ENCODE measurements at regions not wholly inside any gene's neighbourhood (a gene's known extent, or its start where the extent isn't known, plus 50 kb on each side); places are given as distances from the start of the nearest gene placed in this dataset.

DNA sequence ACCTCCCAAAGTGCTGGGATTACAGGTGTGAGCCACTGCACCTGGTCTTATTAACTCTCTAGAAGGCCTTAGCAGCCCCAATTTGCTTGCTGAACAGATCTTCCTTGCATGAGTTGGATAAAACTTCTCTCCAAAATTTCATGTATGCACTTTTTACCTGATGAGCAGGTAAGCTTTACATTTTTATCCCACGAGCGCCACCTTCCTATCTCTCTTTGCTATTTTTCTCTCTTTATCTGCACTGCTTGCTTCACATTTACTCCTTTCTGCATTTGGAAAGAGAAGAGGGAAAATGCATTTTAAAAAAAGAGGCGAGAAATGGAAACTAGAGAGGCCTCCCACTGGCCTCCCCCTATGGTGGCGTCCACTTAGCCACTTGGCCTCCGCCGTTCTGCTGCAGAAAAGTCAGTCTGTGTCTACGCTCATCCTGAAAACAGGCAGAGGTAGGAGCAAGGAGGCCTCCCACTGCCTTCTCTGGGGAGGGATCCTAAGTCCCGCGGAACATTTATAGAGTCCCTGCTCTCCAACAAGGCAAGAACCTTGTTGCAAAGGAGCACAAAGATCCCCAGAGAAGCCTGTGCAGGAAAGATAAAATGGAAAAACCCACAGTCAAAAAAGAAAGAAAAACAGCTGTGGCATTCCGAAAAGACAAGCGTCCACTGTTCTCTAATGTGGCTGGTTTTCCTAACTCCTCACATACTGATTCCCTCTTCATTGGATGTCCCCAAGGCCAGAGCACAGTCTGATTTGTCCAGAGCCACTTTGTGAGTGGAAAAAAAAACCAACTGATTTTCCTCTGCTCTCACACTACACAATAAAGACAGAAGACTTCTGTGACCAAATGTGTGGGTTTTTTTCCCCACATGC is 62.2 kb upstream of the INCENP start:
- TF ChIP-seq, protein P1, sequence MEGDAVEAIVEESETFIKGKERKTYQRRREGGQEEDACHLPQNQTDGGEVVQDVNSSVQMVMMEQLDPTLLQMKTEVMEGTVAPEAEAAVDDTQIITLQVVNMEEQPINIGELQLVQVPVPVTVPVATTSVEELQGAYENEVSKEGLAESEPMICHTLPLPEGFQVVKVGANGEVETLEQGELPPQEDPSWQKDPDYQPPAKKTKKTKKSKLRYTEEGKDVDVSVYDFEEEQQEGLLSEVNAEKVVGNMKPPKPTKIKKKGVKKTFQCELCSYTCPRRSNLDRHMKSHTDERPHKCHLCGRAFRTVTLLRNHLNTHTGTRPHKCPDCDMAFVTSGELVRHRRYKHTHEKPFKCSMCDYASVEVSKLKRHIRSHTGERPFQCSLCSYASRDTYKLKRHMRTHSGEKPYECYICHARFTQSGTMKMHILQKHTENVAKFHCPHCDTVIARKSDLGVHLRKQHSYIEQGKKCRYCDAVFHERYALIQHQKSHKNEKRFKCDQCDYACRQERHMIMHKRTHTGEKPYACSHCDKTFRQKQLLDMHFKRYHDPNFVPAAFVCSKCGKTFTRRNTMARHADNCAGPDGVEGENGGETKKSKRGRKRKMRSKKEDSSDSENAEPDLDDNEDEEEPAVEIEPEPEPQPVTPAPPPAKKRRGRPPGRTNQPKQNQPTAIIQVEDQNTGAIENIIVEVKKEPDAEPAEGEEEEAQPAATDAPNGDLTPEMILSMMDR (IDR thresholded peaks at IDR 0.05; ENCODE audit: low read depth, low read length, poor library complexity, severe bottlenecking): no peak
- TF ChIP-seq EZH2phosphoT487 (IDR thresholded peaks at IDR 0.05; ENCODE audit: borderline replicate concordance, low read length): no peak

Measured in DOHH2 (cell line).